HS-5 (cell line): ENCODE measurements at regions not wholly inside any gene's neighbourhood (a gene's known extent, or its start where the extent isn't known, plus 50 kb on each side); places are given as distances from the start of the nearest gene placed in this dataset.

Source experiments
- DNase-seq: peaks from one replicate; pipeline ENCODE4 v3.0.0-alpha.2; 2012; ENCODE audit warnings: low read depth

DNA sequence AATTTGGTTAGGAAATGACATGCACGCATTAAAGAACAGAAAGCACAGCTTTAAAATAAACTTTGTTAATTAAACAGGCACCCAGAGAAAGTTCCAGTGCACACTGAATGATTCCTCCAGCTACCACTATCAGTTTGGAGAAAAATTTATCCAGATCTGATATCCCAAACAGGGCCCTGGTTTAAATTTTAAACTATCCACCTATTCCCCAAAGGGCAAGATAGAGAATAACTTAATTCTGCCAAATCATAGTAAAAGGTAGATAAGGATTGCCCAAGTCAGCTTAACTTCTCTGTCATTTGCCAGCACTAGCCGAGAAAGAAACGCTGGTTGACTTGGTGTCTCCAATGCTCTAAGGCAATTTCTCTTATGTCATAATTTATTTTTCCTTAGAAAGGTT is 321.9 kb upstream of the PKDCC start:
- DNase-seq: no peak

- DNase-seq: no peak
Observed at GRCh38 chr2:41726364-41726763, 321.5 kb upstream of the PKDCC start.

DNA sequence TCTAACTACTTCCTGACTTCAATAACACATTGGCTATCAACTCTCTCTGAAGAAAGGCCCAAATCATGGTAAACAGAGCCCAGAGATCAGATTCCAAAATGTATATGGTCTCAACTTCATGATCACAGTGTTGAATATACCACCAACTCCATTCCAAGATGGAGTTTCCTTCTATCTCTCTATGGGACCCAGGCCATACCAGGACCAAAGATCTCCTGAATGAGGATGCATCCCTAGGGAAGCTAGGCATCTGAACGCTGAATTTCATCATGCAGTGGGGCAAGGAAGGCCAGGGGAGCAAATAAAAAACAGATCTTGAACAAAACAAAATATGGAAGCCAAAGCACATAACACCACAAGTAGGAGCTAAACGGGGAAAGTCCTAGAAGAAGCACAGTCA is 320.7 kb upstream of the PKDCC start:
- no peak for DNase-seq

DNA sequence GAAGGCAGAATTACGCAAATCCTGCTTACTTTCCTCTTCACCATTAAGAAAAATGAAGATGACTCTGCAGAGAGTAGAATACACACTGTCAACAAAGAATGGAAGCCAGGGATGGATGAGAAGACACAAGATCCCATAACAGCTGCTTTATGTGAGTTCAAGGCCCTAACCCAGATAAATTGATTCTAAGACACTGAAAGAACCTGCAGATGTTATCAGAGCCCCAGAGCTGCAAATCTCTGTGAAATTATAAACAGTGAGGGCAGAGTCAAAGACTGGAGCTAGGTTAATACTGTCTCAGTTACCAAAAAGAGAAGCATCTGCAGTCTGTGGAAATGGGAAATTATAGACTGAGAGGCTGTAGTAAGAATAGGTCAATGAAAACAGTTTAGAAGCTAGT is 320.1 kb upstream of the PKDCC start:
- DNase-seq: no peak

GRCh38 chr2:41728788-41729338 is 319.0 kb upstream of the PKDCC start:
- DNase-seq: no peak

DNA sequence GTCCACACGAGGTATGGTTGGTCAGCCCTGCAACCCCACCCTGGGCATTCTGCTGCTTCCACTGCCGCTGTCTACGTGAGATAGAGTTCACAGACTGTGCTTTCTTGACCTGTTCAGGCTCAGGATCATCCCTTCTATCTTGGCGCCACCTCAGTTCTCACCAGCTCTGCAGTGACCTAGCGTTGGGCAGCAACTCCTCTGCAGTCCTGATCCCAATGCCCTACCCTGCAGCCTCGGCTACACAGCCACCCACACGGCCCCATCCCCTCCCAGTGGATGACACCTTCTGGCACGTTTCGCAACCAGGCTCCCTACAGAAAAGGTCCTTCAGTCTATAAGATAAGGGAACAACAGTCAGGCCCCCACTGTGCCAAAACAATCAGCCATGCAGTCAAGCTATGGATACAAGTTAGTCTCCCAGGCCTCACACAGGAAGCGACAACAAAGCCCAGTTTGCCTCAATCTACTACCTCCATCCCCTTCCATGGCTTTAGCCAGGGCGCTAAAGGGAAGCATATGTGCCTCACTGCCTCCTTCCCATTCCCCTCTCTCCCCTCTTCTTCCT is 317.9 kb upstream of the PKDCC start:
- no peak for DNase-seq

GRCh38 chr2:41735006-41735405 is 312.8 kb upstream of the PKDCC start:
- DNase-seq: no peak

GRCh38 chr2:41735476-41735875 is 312.3 kb upstream of the PKDCC start:
- no peak for DNase-seq

DNA sequence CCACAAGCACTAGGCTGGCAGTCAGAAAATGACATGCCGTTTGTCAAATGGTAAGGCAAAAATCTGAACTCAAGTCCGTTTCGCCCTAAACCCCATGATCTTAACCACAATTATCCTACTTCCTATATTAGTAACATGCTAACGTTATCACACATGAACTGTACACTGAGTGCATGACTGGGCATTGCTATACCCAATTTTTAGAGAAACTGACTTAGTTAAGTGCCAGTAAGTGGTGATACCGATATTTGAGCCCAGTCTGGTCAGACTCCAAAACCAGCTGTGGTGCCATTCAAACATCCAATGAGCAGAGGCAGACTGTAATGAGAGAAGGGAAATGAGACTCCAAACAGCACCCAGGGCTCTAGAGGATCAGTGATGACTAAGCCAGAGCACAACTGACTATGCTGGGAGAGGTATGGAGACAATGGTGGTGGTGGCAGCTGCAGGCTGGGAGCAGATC is 311.7 kb upstream of the PKDCC start:
- no peak for DNase-seq

- no peak for DNase-seq
Observed at GRCh38 chr2:41736586-41736985, 311.2 kb upstream of the PKDCC start.

- DNase-seq: no peak
Observed at GRCh38 chr2:41737888-41738287, 309.9 kb upstream of the PKDCC start.

DNA sequence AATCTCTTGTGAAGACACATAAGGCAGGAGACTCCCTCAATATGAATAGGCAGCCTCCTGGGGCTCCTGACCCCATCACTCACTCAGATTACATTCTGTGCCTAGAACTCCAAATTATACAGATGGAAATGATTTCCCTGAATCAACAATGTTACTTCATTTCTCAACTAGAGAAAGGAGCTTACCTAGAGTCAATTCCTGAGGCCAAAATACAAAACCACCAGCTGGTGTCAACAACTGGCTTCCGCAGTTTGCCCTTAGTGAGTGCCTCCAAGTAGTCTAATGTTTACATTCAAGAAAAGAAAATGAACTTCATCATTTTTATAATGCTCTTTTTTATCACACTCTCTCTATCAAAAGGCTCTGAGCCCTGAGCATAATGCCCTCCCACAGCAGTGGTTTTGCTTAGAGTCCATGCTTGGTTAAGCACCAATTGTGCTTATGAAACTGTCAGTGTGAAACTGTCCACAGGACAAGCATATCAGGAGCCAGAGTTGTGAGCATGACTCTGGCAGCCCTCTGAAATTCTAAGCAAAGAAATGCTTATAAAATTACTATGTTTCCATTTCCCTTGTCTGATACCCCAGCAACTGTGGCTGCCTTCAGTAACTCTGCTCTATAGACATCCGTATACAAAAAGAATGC is 305.7 kb upstream of the PKDCC start:
- DNase-seq: no peak

GRCh38 chr2:41743324-41743723 is 304.5 kb upstream of the PKDCC start:
- no peak for DNase-seq

DNA sequence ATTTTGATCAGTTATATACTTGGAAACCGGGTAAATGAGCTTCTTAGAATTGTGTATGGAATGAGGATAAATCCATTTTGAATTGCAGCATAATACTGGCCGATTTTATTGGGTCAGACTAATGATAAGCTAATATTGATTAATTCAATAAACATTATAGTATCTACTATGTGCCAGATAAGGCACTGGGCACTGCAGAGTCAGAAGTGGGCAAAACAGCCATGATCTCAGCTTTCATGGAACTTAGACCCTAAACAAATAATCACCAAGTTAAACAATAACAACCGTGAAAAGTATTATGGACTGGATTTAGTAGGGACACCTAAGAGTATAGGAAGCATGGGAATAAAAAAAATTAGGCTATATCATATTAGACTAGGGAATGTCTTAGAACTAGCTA is 297.0 kb upstream of the PKDCC start:
- no peak for DNase-seq

GRCh38 chr2:41759880-41760279 is 287.9 kb upstream of the PKDCC start:
- no peak for DNase-seq

DNA sequence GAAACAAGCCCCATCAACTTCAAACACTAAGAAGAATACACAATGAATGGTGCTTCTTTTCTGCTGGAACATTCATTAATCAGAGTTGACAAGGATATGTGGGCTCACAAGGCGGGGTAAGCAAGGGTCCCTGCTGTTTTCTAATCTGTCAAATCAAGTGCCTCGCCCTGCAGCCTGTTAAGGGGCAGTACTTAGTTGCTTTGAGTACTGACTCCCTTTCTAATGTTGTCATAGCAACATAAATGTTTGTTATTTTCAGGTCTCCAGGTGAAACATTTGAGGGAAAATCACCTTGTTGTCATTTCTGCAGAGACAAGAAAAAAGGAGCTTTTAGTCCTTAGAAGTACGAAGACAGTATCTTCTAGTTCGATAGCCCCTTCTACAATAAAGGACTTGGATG is 284.7 kb upstream of the PKDCC start:
- no peak for DNase-seq

- DNase-seq: no peak
Observed at GRCh38 chr2:41764131-41764530, 283.7 kb upstream of the PKDCC start.

- no peak for DNase-seq
Observed at GRCh38 chr2:41764919-41765318, 282.9 kb upstream of the PKDCC start.

DNA sequence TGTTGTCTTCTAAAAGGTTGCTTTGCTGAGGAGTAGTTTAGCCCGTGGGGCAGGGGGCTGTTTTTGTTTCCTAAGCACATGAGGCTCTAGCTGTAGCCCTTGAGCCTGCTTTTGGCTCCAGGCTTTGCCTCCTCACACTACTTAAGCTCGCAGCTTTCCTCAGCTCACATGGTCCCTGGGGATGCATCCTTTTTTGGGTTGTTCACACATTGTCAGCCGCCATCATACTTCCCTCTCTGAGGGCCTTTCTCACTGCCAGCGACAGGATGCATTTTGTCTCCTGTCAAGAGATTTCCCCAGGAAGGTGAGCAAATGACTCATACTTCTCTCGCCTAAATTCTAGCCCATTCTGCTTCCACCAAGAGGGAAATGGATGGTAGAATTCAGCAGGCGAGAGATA is 279.5 kb upstream of the PKDCC start:
- DNase-seq: no peak

DNA sequence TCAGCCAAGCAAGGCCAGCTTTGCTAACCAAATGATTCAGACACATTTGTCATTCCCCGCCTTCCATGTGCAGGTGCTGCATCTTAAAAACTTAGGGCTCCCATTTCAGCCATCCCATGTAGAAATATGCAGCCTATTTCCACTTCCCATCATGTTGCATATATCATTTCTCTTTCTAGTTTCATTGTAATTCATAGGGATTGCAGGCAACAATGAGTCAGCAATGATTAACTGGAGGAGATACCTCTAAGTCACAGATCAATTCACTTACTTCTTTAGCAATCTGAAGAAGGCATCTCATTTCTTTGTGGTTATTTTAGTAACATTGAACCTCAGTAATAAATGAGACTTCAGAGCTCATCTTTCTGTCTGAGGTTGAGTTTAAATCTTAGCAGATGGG is 276.1 kb upstream of the PKDCC start:
- no peak for DNase-seq

DNA sequence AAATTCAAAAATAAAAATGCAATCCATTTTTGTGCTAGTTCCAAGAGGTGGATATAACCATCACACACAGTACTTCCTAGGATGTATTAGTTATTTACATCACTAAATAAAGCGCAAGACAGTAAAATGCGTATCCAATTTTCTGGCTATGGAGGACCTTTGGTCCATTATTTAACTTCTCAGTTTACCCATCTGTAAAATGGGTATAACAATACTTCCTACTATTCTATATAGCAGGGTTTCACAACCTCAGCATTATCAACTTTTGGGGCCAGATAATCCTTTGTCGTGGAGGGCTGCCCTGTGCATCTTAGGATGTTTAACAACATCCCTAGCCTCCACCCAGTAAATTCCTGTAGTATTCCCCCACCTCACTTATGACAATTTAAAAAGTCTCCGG is 275.1 kb upstream of the PKDCC start:
- DNase-seq: no peak

DNA sequence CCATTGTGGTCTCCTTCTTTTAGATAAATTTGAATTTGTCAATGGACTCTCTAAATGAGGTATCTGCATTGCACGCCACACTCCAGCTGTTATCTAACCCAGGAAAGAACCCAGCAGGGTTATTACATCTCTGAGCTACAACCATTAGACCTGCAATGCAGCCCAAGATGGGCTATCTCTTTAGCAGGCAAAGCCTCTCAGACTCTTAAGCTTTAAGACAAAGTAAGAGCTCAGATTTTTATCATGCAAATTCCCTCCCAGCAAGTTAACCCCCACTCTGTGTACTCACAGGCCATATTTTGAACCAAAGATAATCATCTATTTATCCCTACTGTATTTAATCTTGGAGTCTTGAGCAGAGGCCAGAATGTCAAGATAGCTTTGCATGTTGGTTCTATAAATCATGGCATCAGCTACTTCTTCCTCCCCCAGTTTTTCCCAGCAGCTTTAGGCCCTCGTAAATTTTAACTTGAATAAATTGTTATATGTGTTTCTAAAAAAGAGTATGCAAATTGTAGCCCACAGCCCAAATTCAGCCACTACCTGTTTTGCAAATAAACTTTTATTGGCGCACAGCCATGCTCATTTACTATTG is 273.7 kb upstream of the PKDCC start:
- DNase-seq: no peak

GRCh38 chr2:41775366-41776025 is 272.3 kb upstream of the PKDCC start:
- no peak for DNase-seq
